T-cell (primary cell): ENCODE measurements at regions not wholly inside any gene's neighbourhood (a gene's known extent, or its start where the extent isn't known, plus 50 kb on each side); places are given as distances from the start of the nearest gene placed in this dataset.

Experiments
- ATAC-seq, 4 experiments: fragments of 200-7000 bp in 3 of 4; fragments of 150-1000 bp in 1 of 4; cut with Tn5 transposase; replicated peaks in 1 of 4; 1 replicate in 3 of 4; 2 replicates in 1 of 4; pipeline ENCODE4 v1.10.0; 2021; ENCODE audit warnings: moderate library complexity in 3 of 4, mild to moderate bottlenecking in 2 of 4, moderate number of reproducible peaks in 1 of 4
- CTCF ChIA-PET, 2 donors: fragments of 300-600 bp; sonication (Branson Sonifier 250); formaldehyde crosslinking; loops; one replicate each; lab custom pipeline; 2022; ENCODE audit warnings: antibody characterized with exemption in 2 of 2; lab: Charles Lee
- POLR2A ChIA-PET, 2 donors: fragments of 300-600 bp; sonication (Branson Sonifier 250); formaldehyde crosslinking; loops; one replicate each; lab custom pipeline; 2022; ENCODE audit warnings: antibody characterized with exemption in 2 of 2; lab: Charles Lee
- DNase-seq, 35 experiments: peaks; one replicate each; pipeline versions ENCODE4 v3.0.0 to v3.0.0-alpha.2; 2013 to 2023
- H3K27ac ChIP-seq: one replicate; pipeline ENCODE4 v1.5.1; 2013; ENCODE audit warnings: low read length
- H3K27me3 ChIP-seq, 2 experiments: replicated peaks in 1 of 2; 1 replicate in 1 of 2; 2 replicates in 1 of 2; pipeline versions ENCODE4 v1.6.1 to v1.7.0; 2013; ENCODE audit warnings: low read length in 1 of 2, mixed read lengths in 1 of 2; ENCODE audit not compliant: control insufficient read depth in 2 of 2, insufficient read depth in 2 of 2; ENCODE audit errors: extremely low read depth in 1 of 2
- H3K36me3 ChIP-seq, 2 donors: 1 replicate in 1 of 2; 2 replicates in 1 of 2; pipeline versions ENCODE4 v1.6.1 to v1.7.0; 2013; ENCODE audit warnings: low read length in 1 of 2; ENCODE audit not compliant: control insufficient read depth in 2 of 2, insufficient read depth in 1 of 2; ENCODE audit errors: extremely low read depth in 1 of 2
- H3K4me1 ChIP-seq, 2 experiments: 1 replicate in 1 of 2; 2 replicates in 1 of 2; pipeline versions ENCODE4 v1.6.1 to v1.7.0; 2013; ENCODE audit warnings: low read length in 2 of 2, mixed read lengths in 1 of 2; ENCODE audit not compliant: insufficient read depth in 2 of 2, control insufficient read depth in 1 of 2; ENCODE audit errors: extremely low read depth in 1 of 2
- H3K4me3 ChIP-seq, 2 donors: 1 replicate in 1 of 2; 2 replicates in 1 of 2; pipeline versions ENCODE4 v1.5.1 to v1.7.0; 2013; ENCODE audit warnings: mild to moderate bottlenecking in 2 of 2, low read length in 1 of 2, moderate library complexity in 1 of 2; ENCODE audit not compliant: control insufficient read depth in 1 of 2; ENCODE audit errors: extremely low read depth in 1 of 2
- H3K9me3 ChIP-seq: 2 replicates; pipeline ENCODE4 v1.7.0; 2013
- H3K27ac Mint-ChIP-seq, 2 donors: one replicate each; pipeline ENCODE4 v1.8.0; 2020 to 2021; ENCODE audit warnings: mild to moderate bottlenecking in 2 of 2, mixed read lengths in 2 of 2
- H3K27me3 Mint-ChIP-seq, 2 donors: one replicate each; pipeline ENCODE4 v1.8.0; 2021 to 2022; ENCODE audit warnings: mixed read lengths in 2 of 2
- H3K36me3 Mint-ChIP-seq: one replicate; pipeline ENCODE4 v1.8.0; 2021; ENCODE audit warnings: mixed read lengths
- H3K4me1 Mint-ChIP-seq, 3 donors: one replicate each; pipeline ENCODE4 v1.8.0; 2020 to 2022; ENCODE audit warnings: mixed read lengths in 3 of 3, mild to moderate bottlenecking in 1 of 3
- H3K4me3 Mint-ChIP-seq, 3 donors: one replicate each; pipeline ENCODE4 v1.8.0; 2020 to 2022; ENCODE audit warnings: mild to moderate bottlenecking in 3 of 3, mixed read lengths in 3 of 3, moderate library complexity in 3 of 3
- H3K9me3 Mint-ChIP-seq, 3 donors: one replicate each; pipeline ENCODE4 v1.8.0; 2020 to 2022; ENCODE audit warnings: mixed read lengths in 3 of 3
- WGBS: methylation state at CpG from one replicate; pipeline ENCODE4 v1.1.5; 2013; ENCODE audit warnings: missing lambda C conversion rate; ENCODE audit not compliant: insufficient coverage; 5-methylcytosine and 5-hydroxymethylcytosine counted together

DNA sequence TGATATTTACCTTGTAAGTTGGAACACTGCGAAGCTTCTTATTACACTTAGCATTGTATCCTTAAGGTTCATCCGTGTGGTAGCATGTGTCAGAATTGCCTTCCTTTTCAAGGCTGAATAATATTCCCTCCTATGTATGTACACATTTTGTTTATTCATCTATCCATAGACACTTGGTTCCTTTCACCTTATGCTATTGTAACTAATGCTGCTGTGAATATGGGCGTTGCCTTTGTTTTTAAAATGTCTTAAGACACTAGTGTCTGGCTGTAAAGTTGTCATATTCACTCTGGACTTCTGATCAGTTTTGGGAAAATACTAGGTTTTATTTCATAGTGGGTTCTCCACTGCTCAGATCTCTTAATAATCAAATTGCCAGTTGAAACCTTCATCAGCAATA, 383.3 kb upstream of the PRR16 start:
- no peak for ATAC-seq

DNA sequence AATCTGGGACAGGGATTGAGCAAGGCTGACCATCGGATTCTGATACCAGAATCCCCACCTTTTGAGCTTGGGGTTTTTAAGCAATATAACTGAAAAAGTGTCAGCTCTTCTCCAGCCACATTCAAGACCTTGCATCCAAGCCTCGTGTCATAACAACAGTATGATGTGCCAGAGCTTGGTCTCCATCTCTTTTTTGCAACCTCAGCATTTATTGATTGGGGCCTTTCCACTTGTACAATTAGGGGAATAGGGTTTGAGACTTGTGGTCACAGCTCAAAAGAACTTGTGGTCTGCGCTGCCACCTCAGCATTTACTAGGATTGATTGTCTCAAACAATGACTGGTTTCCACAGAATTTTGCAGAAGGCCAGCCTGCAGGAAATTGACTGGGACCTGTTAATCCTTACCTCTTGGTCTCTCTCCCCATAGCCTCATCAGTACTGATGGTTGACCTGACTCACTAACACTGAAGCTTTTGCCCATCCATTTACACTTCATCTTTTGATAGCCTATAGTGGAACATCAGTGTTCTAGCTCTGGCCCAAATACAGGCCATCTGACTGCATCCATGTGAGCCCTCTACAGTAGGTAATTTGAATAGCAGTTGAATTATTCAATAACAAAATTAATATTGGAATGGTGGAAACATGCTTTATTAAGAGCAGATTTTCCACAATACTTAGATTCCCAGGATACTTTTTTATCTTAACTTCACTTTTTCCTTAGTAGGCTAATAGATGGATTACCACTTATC, 381.6 kb upstream of the PRR16 start:
- no peak for ATAC-seq
- Mint-ChIP-seq H3K27ac (no peak overlapping the region), H3K4me1 (no peaks in the 10 kb centered on the region), H3K27me3 (no peaks in the 10 kb centered on the region), H3K9me3 (peaks cover 0 to 3% (median 0%) of the 10 kb centered on the region in 3 donors), H3K4me3 (no peak overlapping the region), H3K36me3 (no peaks in the 10 kb centered on the region)
- Histone ChIP-seq H3K4me3 (no peak overlapping the region), H3K27ac (no peak overlapping the region), H3K27me3 (no peaks in the 10 kb centered on the region), H3K36me3 (no peaks in the 10 kb centered on the region), H3K4me1 (no peaks in the 10 kb centered on the region), H3K9me3 (no peaks in the 10 kb centered on the region)
- ChIA-PET POLR2A (interaction anchor here in 1 of 2 donors (0.7 kb wide), 1 partner anchor 10 kb away, joined by 3 read pairs; no protein-coding TSS in a partner anchor), CTCF (interaction anchor here (0.5 to 0.7 kb wide), 3 partner anchors 20 to 1082 kb away, joined by 3 read pairs; no protein-coding TSS in a partner anchor)
- no peak for DNase-seq
- WGBS: 83% methylated on average over 2 of the region's 3 CpGs

More for the DNA sequence above, 383.3 kb upstream of the PRR16 start:
- no peaks in the 10 kb centered on the region for H3K27me3 Mint-ChIP-seq
- ChIA-PET POLR2A (no interaction called here), CTCF (no interaction called here)
- no peak overlapping the region for H3K27ac Mint-ChIP-seq
- no peaks in the 10 kb centered on the region for H3K9me3 ChIP-seq
- H3K27ac ChIP-seq: no peak overlapping the region
- 0% methylated on average over 1 of the region's 3 CpGs for WGBS
- H3K4me3 ChIP-seq: no peak overlapping the region
- no peak for DNase-seq
- no peaks in the 10 kb centered on the region for H3K4me1 Mint-ChIP-seq
- no peaks in the 10 kb centered on the region for H3K36me3 ChIP-seq
- peaks cover 0 to 3% (median 0%) of the 10 kb centered on the region in 3 donors for H3K9me3 Mint-ChIP-seq
- no peaks in the 10 kb centered on the region for H3K36me3 Mint-ChIP-seq
- H3K4me1 ChIP-seq: no peaks in the 10 kb centered on the region
- no peak overlapping the region for H3K4me3 Mint-ChIP-seq
- no peaks in the 10 kb centered on the region for H3K27me3 ChIP-seq

DNA sequence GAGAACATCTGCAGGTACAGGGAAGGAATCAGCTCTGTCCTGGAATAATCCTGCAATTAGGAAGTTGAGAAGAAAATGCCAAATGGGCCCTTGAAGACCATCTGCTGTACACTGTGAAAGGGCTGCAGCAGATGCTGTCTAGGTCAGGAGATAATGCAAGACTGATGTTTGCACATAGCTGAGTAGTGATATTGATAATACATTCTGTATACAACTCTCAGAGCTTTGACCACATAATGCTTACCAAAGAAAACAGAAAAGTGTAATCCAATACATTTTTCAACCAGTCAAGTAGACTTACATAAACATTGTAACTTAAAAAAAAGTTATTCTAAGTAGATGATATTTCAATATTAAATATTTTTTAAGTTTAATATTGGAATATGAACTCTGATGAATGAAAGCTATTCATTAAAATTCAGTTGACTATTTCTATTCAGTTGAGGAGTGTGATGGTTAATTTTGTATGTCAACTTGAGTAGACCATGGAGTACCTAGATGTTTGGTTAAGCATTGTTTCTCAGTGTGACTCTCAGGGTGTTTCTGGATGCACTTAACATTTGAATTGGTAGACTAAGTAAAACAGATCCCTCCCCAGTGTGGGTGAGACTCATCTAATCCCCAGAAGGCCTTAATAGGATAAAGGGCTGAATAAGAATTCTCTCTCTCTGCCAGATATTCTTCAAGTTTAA, 380.1 kb upstream of the PRR16 start:
- POLR2A ChIA-PET: interaction anchor here in 1 of 2 donors (0.6 kb wide), 1 partner anchor 396 kb away, joined by 3 read pairs; no protein-coding TSS in a partner anchor
- Histone ChIP-seq H3K27me3 (no peaks in the 10 kb centered on the region), H3K36me3 (no peaks in the 10 kb centered on the region), H3K4me1 (peaks cover 0 to 2% of the 10 kb centered on the region in 2 experiments), H3K4me3 (no peak overlapping the region), H3K9me3 (no peaks in the 10 kb centered on the region), H3K27ac (no peak overlapping the region)
- DNase-seq (no peak), ATAC-seq (no peak)
- Mint-ChIP-seq H3K27me3 (no peaks in the 10 kb centered on the region), H3K36me3 (no peaks in the 10 kb centered on the region), H3K27ac (no peak overlapping the region), H3K9me3 (peaks cover 0 to 3% (median 0%) of the 10 kb centered on the region in 3 donors), H3K4me3 (no peak overlapping the region), H3K4me1 (peaks cover 0 to 10% (median 0%) of the 10 kb centered on the region in 3 donors)
- CTCF ChIA-PET: no interaction called here

DNA sequence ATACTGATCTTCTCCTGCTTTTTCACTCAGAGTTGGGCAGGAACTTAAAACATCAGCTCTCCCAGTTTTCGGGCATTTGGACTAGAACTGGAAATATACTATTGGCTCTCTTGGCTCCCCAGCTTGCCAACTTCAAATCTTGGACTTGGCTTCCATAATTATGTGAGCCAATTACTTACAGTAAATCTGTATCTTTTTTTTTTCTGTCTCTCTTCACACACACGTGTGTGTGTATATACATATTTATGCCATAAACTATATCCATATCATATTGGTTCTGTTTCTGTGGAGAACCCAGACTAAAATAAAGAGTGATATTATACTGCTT, 379.6 kb upstream of the PRR16 start:
- CTCF ChIA-PET: no interaction called here
- POLR2A ChIA-PET: no interaction called here

DNA sequence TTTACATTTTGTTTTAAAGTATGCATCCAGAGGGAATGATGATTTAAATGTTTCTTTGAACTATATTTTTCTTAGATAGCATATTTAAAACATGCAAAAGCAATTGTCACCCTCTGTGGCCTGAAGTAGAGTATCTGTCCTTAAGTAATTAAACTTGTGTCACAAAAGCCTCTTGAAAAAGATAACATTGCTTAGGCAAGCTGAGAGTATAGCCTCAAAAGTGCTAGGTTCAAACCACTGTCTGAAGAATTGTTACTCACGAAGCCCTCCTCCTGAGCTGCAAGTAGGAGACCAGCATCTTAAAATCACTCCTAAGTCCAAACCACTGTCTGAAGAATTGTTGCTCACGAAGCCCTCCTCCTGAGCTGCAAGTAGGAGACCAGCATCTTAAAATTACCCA, 378.0 kb upstream of the PRR16 start:
- H3K27ac Mint-ChIP-seq: no peak overlapping the region
- 50% methylated on average over 1 of the region's 2 CpGs for WGBS
- ATAC-seq: no peak

More for the DNA sequence above, 379.6 kb upstream of the PRR16 start:
- no peaks in the 10 kb centered on the region for H3K27me3 ChIP-seq
- WGBS: 100% methylated on average over 1 of the region's 2 CpGs
- Mint-ChIP-seq H3K27ac (no peak overlapping the region), H3K9me3 (peaks cover 0 to 3% (median 0%) of the 10 kb centered on the region in 3 donors), H3K4me1 (peaks cover 0 to 11% (median 0%) of the 10 kb centered on the region in 3 donors), H3K36me3 (no peaks in the 10 kb centered on the region), H3K4me3 (no peak overlapping the region), H3K27me3 (no peaks in the 10 kb centered on the region)
- H3K4me3 ChIP-seq: no peak overlapping the region
- no peaks in the 10 kb centered on the region for H3K36me3 ChIP-seq
- H3K4me1 ChIP-seq: peaks cover 0 to 2% of the 10 kb centered on the region in 2 experiments
- H3K9me3 ChIP-seq: no peaks in the 10 kb centered on the region
- DNase-seq: no peak
- H3K27ac ChIP-seq: no peak overlapping the region
- no peak for ATAC-seq

DNA sequence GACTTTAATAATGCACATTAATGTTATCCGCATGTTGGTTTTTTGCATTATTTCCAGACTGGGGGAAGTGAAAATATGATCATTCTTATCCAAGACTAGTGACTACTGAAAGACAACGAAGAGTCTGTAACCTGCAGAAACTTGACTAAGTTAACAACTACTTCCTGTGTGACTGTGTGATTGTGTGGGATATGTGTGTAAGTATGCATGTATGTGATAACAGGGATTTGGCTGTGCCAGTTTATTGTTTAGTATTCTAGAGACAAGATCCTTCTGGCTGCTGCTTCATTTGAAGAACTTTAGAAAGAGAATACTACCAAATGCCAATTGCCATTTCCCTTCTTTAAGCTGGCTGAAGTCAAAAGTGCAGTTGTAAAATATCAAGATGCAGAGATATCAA, 375.7 kb upstream of the PRR16 start:
- H3K27ac Mint-ChIP-seq: no peak overlapping the region
- DNase-seq: no peak
- POLR2A ChIA-PET: no interaction called here
- CTCF ChIA-PET: no interaction called here
- H3K27me3 Mint-ChIP-seq: no peaks in the 10 kb centered on the region
- Histone ChIP-seq H3K36me3 (no peaks in the 10 kb centered on the region), H3K27ac (no peak overlapping the region), H3K9me3 (no peaks in the 10 kb centered on the region), H3K4me3 (no peak overlapping the region), H3K4me1 (peaks cover 0 to 2% of the 10 kb centered on the region in 2 experiments), H3K27me3 (no peaks in the 10 kb centered on the region)
- WGBS: no CpG with 5 or more reads among the region's 2 CpGs
- ATAC-seq: no peak
- H3K9me3 Mint-ChIP-seq: peaks cover 0 to 7% (median 0%) of the 10 kb centered on the region in 3 donors
- H3K4me1 Mint-ChIP-seq: peaks cover 0 to 11% (median 0%) of the 10 kb centered on the region in 3 donors
- H3K4me3 Mint-ChIP-seq: no peak overlapping the region
- no peaks in the 10 kb centered on the region for H3K36me3 Mint-ChIP-seq

More for the DNA sequence above, 378.0 kb upstream of the PRR16 start:
- peaks cover 0 to 11% (median 0%) of the 10 kb centered on the region in 3 donors for H3K4me1 Mint-ChIP-seq
- CTCF ChIA-PET: no interaction called here
- H3K4me1 ChIP-seq: peaks cover 0 to 2% of the 10 kb centered on the region in 2 experiments
- no peaks in the 10 kb centered on the region for H3K9me3 ChIP-seq
- peaks cover 0 to 7% (median 3%) of the 10 kb centered on the region in 3 donors for H3K9me3 Mint-ChIP-seq
- H3K27me3 Mint-ChIP-seq: no peaks in the 10 kb centered on the region
- no peak for DNase-seq
- H3K27ac ChIP-seq: no peak overlapping the region
- H3K36me3 Mint-ChIP-seq: no peaks in the 10 kb centered on the region
- H3K4me3 ChIP-seq: no peak overlapping the region
- POLR2A ChIA-PET: no interaction called here
- H3K4me3 Mint-ChIP-seq: no peak overlapping the region
- H3K27me3 ChIP-seq: no peaks in the 10 kb centered on the region
- H3K36me3 ChIP-seq: no peaks in the 10 kb centered on the region
